ENCODE measurements at regions not wholly inside any gene's neighbourhood (a gene's known extent, or its start where the extent isn't known, plus 50 kb on each side); places are given as distances from the start of the nearest gene placed in this dataset.

GRCh38 chr5:152464048-152464447 lies 59.0 kb upstream of the NMUR2 start (continued):
- TF ChIP-seq, protein P1, sequence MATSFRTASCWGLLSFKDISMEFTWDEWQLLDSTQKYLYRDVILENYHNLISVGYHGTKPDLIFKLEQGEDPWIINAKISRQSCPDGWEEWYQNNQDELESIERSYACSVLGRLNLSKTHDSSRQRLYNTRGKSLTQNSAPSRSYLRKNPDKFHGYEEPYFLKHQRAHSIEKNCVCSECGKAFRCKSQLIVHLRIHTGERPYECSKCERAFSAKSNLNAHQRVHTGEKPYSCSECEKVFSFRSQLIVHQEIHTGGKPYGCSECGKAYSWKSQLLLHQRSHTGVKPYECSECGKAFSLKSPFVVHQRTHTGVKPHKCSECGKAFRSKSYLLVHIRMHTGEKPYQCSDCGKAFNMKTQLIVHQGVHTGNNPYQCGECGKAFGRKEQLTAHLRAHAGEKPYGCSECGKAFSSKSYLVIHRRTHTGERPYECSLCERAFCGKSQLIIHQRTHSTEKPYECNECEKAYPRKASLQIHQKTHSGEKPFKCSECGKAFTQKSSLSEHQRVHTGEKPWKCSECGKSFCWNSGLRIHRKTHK (tag by site-specific recombination; IDR thresholded peaks at IDR 0.05): no peak
- TF ChIP-seq EGR2 (tag by site-specific recombination; IDR thresholded peaks at IDR 0.05; ENCODE audit: low read depth): no peak

- H3K4me3 ChIP-seq (ENCODE audit: low read depth, low read length): no peak overlapping the region
- TF ChIP-seq EGR2 (tag by site-specific recombination; IDR thresholded peaks at IDR 0.05; ENCODE audit: low read depth): no peak
- no peak for TF ChIP-seq ZNF768 (tag by site-specific recombination; IDR thresholded peaks at IDR 0.05)
- no peak for TF ChIP-seq ZNF596 (tag by site-specific recombination; IDR thresholded peaks at IDR 0.05)
- TF ChIP-seq ZBTB6 (tag by site-specific recombination; IDR thresholded peaks at IDR 0.05): no peak
- TF ChIP-seq PRDM6 (tag by site-specific recombination; IDR thresholded peaks at IDR 0.05): no peak
- TF ChIP-seq ZNF280C (tag by site-specific recombination; IDR thresholded peaks at IDR 0.05): no peak
- no peak for TF ChIP-seq ZNF513 (tag by site-specific recombination; IDR thresholded peaks at IDR 0.05)
- TF ChIP-seq ZNF777 (tag by site-specific recombination; IDR thresholded peaks at IDR 0.05; ENCODE audit: borderline replicate concordance): no peak
- TF ChIP-seq ZNF114 (tag by site-specific recombination; IDR thresholded peaks at IDR 0.05): no peak
- TF ChIP-seq, protein P2, sequence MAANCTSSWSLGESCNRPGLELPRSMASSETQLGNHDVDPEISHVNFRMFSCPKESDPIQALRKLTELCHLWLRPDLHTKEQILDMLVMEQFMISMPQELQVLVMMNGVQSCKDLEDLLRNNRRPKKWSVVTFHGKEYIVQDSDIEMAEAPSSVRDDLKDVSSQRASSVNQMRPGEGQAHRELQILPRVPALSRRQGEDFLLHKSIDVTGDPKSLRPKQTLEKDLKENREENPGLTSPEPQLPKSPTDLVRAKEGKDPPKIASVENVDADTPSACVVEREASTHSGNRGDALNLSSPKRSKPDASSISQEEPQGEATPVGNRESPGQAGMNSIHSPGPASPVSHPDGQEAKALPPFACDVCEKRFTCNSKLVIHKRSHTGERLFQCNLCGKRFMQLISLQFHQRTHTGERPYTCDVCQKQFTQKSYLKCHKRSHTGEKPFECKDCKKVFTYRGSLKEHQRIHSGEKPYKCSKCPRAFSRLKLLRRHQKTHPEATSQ (tag by site-specific recombination; IDR thresholded peaks at IDR 0.05): no peak
- TF ChIP-seq HOXA7 (CRISPR knock-in tag; IDR thresholded peaks at IDR 0.05; ENCODE audit: borderline replicate concordance): no peak
- TF ChIP-seq ZNF140 (tag by site-specific recombination; IDR thresholded peaks at IDR 0.05): no peak
- TF ChIP-seq, protein P3, sequence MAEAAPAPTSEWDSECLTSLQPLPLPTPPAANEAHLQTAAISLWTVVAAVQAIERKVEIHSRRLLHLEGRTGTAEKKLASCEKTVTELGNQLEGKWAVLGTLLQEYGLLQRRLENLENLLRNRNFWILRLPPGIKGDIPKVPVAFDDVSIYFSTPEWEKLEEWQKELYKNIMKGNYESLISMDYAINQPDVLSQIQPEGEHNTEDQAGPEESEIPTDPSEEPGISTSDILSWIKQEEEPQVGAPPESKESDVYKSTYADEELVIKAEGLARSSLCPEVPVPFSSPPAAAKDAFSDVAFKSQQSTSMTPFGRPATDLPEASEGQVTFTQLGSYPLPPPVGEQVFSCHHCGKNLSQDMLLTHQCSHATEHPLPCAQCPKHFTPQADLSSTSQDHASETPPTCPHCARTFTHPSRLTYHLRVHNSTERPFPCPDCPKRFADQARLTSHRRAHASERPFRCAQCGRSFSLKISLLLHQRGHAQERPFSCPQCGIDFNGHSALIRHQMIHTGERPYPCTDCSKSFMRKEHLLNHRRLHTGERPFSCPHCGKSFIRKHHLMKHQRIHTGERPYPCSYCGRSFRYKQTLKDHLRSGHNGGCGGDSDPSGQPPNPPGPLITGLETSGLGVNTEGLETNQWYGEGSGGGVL (tag by site-specific recombination; IDR thresholded peaks at IDR 0.05): no peak
- TF ChIP-seq ZSCAN30 (tag by site-specific recombination; IDR thresholded peaks at IDR 0.05): no peak
- TF ChIP-seq ZFP69B (tag by site-specific recombination; IDR thresholded peaks at IDR 0.05): no peak
- TF ChIP-seq ZNF184 (tag by site-specific recombination; IDR thresholded peaks at IDR 0.05): no peak
- TF ChIP-seq, protein P4, sequence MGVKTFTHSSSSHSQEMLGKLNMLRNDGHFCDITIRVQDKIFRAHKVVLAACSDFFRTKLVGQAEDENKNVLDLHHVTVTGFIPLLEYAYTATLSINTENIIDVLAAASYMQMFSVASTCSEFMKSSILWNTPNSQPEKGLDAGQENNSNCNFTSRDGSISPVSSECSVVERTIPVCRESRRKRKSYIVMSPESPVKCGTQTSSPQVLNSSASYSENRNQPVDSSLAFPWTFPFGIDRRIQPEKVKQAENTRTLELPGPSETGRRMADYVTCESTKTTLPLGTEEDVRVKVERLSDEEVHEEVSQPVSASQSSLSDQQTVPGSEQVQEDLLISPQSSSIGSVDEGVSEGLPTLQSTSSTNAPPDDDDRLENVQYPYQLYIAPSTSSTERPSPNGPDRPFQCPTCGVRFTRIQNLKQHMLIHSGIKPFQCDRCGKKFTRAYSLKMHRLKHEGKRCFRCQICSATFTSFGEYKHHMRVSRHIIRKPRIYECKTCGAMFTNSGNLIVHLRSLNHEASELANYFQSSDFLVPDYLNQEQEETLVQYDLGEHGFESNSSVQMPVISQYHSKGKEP (tag by site-specific recombination; IDR thresholded peaks at IDR 0.05): no peak
- TF ChIP-seq ZNF664 (tag by site-specific recombination; IDR thresholded peaks at IDR 0.05): no peak
- TF ChIP-seq ZNF335 (tag by site-specific recombination; conservative IDR thresholded peaks at IDR 0.05): no peak
- H3K4me1 ChIP-seq (ENCODE audit: control insufficient read depth, insufficient read depth, low read length): no peaks in the 10 kb centered on the region
- ChIA-PET CTCF (interaction anchor here (0.6 kb wide), 2 partner anchors 88 to 1663 kb away, joined by 3 read pairs; no protein-coding TSS in a partner anchor), POLR2A (no interaction called here)
- no peaks in the 10 kb centered on the region for H3K9me3 ChIP-seq (ENCODE audit: control insufficient read depth, insufficient read depth, low read depth, low read length)
- no peaks in the 10 kb centered on the region for H3K36me3 ChIP-seq (ENCODE audit: control insufficient read depth in 2 of 2, insufficient read depth in 1 of 2, low read length in 2 of 2)
- no peak overlapping the region for H3K27ac ChIP-seq (ENCODE audit: extremely low read depth, low read depth, low read length)
Measured at GRCh38 chr5:152465140-152465539, 60.1 kb upstream of the NMUR2 start.
